GM19397 (cell line): ENCODE measurements at regions not wholly inside any gene's neighbourhood (a gene's known extent, or its start where the extent isn't known, plus 50 kb on each side); places are given as distances from the start of the nearest gene placed in this dataset.
"Not testable (repeated sequence)": the region's sequence is repeated elsewhere in the genome, so short reads cannot be mapped to it uniquely, and the experiment has no call there.

Experiments
- ATAC-seq: cut with Tn5 transposase; IDR thresholded peaks from one replicate; pipeline ENCODE4 v1.9.1; 2021; ENCODE audit warnings: mild to moderate bottlenecking, moderate library complexity; ENCODE audit not compliant: unreplicated experiment

- ATAC-seq = no peak
Observed at GRCh38 chr1:224061436-224061835, 52.5 kb upstream of the FBXO28 start.

- ATAC-seq = no peak
Observed at GRCh38 chr1:224059897-224060427, 53.9 kb upstream of the FBXO28 start.

- ATAC-seq = no peak
Observed at GRCh38 chr1:224058303-224058702, 55.6 kb upstream of the FBXO28 start.

GRCh38 chr1:224057461-224058199 is 56.3 kb upstream of the FBXO28 start:
- ATAC-seq = no peak

- ATAC-seq = no peak
Observed at GRCh38 chr1:224054611-224055010, 59.3 kb upstream of the FBXO28 start.

GRCh38 chr1:224054012-224054411 is 59.9 kb upstream of the FBXO28 start:
- ATAC-seq = no peak

GRCh38 chr1:224053456-224053855 is 60.5 kb upstream of the FBXO28 start:
- ATAC-seq = no peak

GRCh38 chr1:224052772-224053171 is 61.1 kb upstream of the FBXO28 start:
- no peak for ATAC-seq

- ATAC-seq = not testable (repeated sequence)
Observed at GRCh38 chr1:224051782-224052181, 62.1 kb upstream of the FBXO28 start.

- ATAC-seq = no peak
Observed at GRCh38 chr1:224051086-224051406, 62.9 kb upstream of the FBXO28 start.

- ATAC-seq = no peak
Observed at GRCh38 chr1:224047538-224047937, 66.4 kb upstream of the FBXO28 start.

- no peak for ATAC-seq
Observed at GRCh38 chr1:224045556-224045955, 68.4 kb upstream of the FBXO28 start.

- ATAC-seq = no peak
Observed at GRCh38 chr1:224044420-224044819, 69.5 kb upstream of the FBXO28 start.

GRCh38 chr1:224042557-224043118 is 71.3 kb upstream of the FBXO28 start:
- ATAC-seq = no peak

- no peak for ATAC-seq
Observed at GRCh38 chr1:224041032-224041431, 72.9 kb upstream of the FBXO28 start.

GRCh38 chr1:224040423-224040822 is 73.5 kb upstream of the FBXO28 start:
- ATAC-seq = not testable (repeated sequence)

GRCh38 chr1:224040006-224040405 is 73.9 kb upstream of the FBXO28 start:
- ATAC-seq = not testable (repeated sequence)

- ATAC-seq = not testable (repeated sequence)
Observed at GRCh38 chr1:224038832-224039231, 75.1 kb upstream of the FBXO28 start.

- not testable (repeated sequence) for ATAC-seq
Observed at GRCh38 chr1:224037362-224037761, 76.5 kb upstream of the FBXO28 start.

GRCh38 chr1:224032608-224033276 is 81.2 kb upstream of the FBXO28 start:
- ATAC-seq = not testable (repeated sequence)

GRCh38 chr1:224031986-224032385 is 81.9 kb upstream of the FBXO28 start:
- ATAC-seq = not testable (repeated sequence)

- not testable (repeated sequence) for ATAC-seq
Observed at GRCh38 chr1:224030257-224030656, 83.7 kb upstream of the FBXO28 start.
